ENCODE measurements at regions not wholly inside any gene's neighbourhood (a gene's known extent, or its start where the extent isn't known, plus 50 kb on each side); places are given as distances from the start of the nearest gene placed in this dataset.
"Not testable (repeated sequence)": the region's sequence is repeated elsewhere in the genome, so short reads cannot be mapped to it uniquely, and the experiment has no call there.

DNA sequence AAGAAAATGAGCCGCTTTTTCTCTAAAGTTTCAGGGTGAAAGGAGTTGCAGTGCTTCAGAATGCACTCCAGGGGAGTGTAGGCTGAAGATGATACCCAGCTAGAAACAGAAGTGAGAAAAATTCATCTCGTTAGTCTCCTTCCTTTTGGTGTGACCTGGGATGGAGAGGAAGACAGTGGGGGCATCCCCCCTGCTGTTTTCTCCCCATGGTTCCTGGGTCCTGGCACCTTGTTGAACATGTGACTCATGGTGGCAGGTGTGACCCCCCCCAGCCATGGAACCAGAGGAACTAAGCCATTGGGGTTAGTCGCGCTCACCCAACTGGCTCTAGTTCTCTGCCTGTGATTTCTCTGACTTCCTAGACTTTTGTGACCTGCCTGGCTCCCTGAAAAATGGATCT is 424.6 kb downstream of the CSNK1G3 start:
- DNase-seq (ENCODE audit: extremely low read depth in 1 of 4, low spot score in 3 of 4) (no peak), ATAC-seq (no peak), FAIRE-seq (no peak)
- H3K4me1 ChIP-seq (replicated peaks in 1 of 2; ENCODE audit: control insufficient read depth in 2 of 2, insufficient read depth in 2 of 2, low read length in 2 of 2) = no peaks in the 10 kb centered on the region
- no peaks in the 10 kb centered on the region for H3K9me3 ChIP-seq (replicated peaks; ENCODE audit: control insufficient read depth, insufficient read depth, low read depth, low read length)
- H3K4me3 ChIP-seq = no peak overlapping the region
- H3K9me1 ChIP-seq (ENCODE audit: control insufficient read depth, insufficient read depth, low read length) = no peaks in the 10 kb centered on the region
- no peaks in the 10 kb centered on the region for H3K36me3 ChIP-seq (ENCODE audit: control insufficient read depth, insufficient read depth, low read length)
- intact Hi-C loops (cut with micrococcal nuclease) (no loop called here), in situ Hi-C loops (cut with MboI) (no loop called here)
- no peak overlapping the region for H3K9ac ChIP-seq (ENCODE audit: insufficient read depth in 1 of 2, low read depth in 2 of 2, low read length in 2 of 2)
- TF ChIP-seq, protein P1, sequence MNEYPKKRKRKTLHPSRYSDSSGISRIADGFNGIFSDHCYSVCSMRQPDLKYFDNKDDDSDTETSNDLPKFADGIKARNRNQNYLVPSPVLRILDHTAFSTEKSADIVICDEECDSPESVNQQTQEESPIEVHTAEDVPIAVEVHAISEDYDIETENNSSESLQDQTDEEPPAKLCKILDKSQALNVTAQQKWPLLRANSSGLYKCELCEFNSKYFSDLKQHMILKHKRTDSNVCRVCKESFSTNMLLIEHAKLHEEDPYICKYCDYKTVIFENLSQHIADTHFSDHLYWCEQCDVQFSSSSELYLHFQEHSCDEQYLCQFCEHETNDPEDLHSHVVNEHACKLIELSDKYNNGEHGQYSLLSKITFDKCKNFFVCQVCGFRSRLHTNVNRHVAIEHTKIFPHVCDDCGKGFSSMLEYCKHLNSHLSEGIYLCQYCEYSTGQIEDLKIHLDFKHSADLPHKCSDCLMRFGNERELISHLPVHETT (CRISPR knock-in tag; conservative IDR thresholded peaks at IDR 0.05 in 1 of 2, IDR thresholded peaks at IDR 0.05 in 1 of 2) = no peak
- TF ChIP-seq KLF10 (CRISPR knock-in tag; IDR thresholded peaks at IDR 0.05) (no peak), CC2D1A (IDR thresholded peaks at IDR 0.05) (no peak), PYGO2 (tag; IDR thresholded peaks at IDR 0.05) (no peak), HDGF (IDR thresholded peaks at IDR 0.05) (no peak), EHMT2 (IDR thresholded peaks at IDR 0.05) (no peak), ATF1 (CRISPR knock-in tag; IDR thresholded peaks at IDR 0.05) (no peak), ATF1 (tag; IDR thresholded peaks at IDR 0.05) (no peak), GTF2F1 (IDR thresholded peaks at IDR 0.05; ENCODE audit: low read depth, low read length) (no peak)
- TF ChIP-seq, protein P2, sequence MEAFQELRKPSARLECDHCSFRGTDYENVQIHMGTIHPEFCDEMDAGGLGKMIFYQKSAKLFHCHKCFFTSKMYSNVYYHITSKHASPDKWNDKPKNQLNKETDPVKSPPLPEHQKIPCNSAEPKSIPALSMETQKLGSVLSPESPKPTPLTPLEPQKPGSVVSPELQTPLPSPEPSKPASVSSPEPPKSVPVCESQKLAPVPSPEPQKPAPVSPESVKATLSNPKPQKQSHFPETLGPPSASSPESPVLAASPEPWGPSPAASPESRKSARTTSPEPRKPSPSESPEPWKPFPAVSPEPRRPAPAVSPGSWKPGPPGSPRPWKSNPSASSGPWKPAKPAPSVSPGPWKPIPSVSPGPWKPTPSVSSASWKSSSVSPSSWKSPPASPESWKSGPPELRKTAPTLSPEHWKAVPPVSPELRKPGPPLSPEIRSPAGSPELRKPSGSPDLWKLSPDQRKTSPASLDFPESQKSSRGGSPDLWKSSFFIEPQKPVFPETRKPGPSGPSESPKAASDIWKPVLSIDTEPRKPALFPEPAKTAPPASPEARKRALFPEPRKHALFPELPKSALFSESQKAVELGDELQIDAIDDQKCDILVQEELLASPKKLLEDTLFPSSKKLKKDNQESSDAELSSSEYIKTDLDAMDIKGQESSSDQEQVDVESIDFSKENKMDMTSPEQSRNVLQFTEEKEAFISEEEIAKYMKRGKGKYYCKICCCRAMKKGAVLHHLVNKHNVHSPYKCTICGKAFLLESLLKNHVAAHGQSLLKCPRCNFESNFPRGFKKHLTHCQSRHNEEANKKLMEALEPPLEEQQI (IDR thresholded peaks at IDR 0.05) = no peak
- WGBS (ENCODE audit: insufficient coverage, low coverage, missing lambda C conversion rate) = 8% methylated on average over 4 of the region's 4 CpGs
- no peak overlapping the region for H3K4me2 ChIP-seq (ENCODE audit: insufficient read depth, low read length)
- no peak overlapping the region for H3K27ac ChIP-seq (ENCODE audit: extremely low read depth, low read depth, low read length)
- POLR2A ChIA-PET = no interaction called here
- H4K20me1 ChIP-seq (replicated peaks; ENCODE audit: control insufficient read depth, insufficient read depth, low read length) = no peaks in the 10 kb centered on the region
- no peak overlapping the region for H2AFZ ChIP-seq (ENCODE audit: low read depth, low read length)
- CTCF ChIA-PET (ENCODE audit: low intra/inter-chr PET ratio) = no interaction called here
- no TSS peak for BruUV-seq (replicated peaks)
- no peaks in the 10 kb centered on the region for H3K79me2 ChIP-seq (ENCODE audit: control insufficient read depth, insufficient read depth, low read length)
- no peaks in the 10 kb centered on the region for H3K27me3 ChIP-seq (ENCODE audit: control insufficient read depth in 2 of 2, insufficient read depth in 2 of 2, low read length in 2 of 2)

DNA sequence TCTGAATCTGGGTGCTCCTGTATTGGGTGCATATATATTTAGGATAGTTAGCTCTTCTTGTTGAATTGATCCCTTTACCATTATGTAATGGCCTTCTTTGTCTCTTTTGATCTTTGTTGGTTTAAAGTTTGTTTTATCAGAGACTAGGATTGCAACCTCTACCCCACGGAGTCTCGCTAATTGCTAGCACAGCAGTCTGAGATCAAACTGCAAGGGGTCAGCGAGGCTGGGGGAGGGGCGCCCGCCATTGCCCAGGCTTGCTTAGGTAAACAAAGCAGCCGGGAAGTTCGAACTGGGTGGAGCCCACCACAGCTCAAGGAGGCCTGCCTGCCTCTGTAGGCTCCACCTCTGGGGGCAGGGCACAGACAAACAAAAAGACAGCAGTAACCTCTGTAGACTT is 421.8 kb downstream of the CSNK1G3 start:
- CTCF ChIA-PET (ENCODE audit: low intra/inter-chr PET ratio); H2AFZ ChIP-seq (ENCODE audit: low read depth, low read length); H3K36me3 ChIP-seq (ENCODE audit: control insufficient read depth, insufficient read depth, low read length); DNase-seq (ENCODE audit: extremely low read depth in 1 of 4, low spot score in 3 of 4); H3K9ac ChIP-seq (ENCODE audit: insufficient read depth in 1 of 2, low read depth in 2 of 2, low read length in 2 of 2); H3K9me3 ChIP-seq (replicated peaks; ENCODE audit: control insufficient read depth, insufficient read depth, low read depth, low read length); POLR2A ChIA-PET; BruUV-seq (replicated peaks); H3K79me2 ChIP-seq (ENCODE audit: control insufficient read depth, insufficient read depth, low read length); H4K20me1 ChIP-seq (replicated peaks; ENCODE audit: control insufficient read depth, insufficient read depth, low read length); H3K9me1 ChIP-seq (ENCODE audit: control insufficient read depth, insufficient read depth, low read length); FAIRE-seq; H3K27ac ChIP-seq (ENCODE audit: extremely low read depth, low read depth, low read length); H3K4me1 ChIP-seq (replicated peaks in 1 of 2; ENCODE audit: control insufficient read depth in 2 of 2, insufficient read depth in 2 of 2, low read length in 2 of 2); H3K4me2 ChIP-seq (ENCODE audit: insufficient read depth, low read length); ATAC-seq; intact Hi-C loops (cut with micrococcal nuclease); H3K4me3 ChIP-seq; H3K27me3 ChIP-seq (ENCODE audit: control insufficient read depth in 2 of 2, insufficient read depth in 2 of 2, low read length in 2 of 2); in situ Hi-C loops (cut with MboI): not testable (repeated sequence)
- 3% methylated on average over 5 of the region's 7 CpGs for WGBS (ENCODE audit: insufficient coverage, low coverage, missing lambda C conversion rate)

All from K562 (cell line).